Thoracic aorta (tissue), 2 donors: ENCODE measurements at regions not wholly inside any gene's neighbourhood (a gene's known extent, or its start where the extent isn't known, plus 50 kb on each side); places are given as distances from the start of the nearest gene placed in this dataset.

Experiments
- ATAC-seq: fragments of 150-250 bp; one replicate; pipeline ENCODE4 v1.8.0; 2017; ENCODE audit warnings: low read depth; ENCODE audit not compliant: insufficient number of reproducible peaks, low FRiP score
- DNase-seq: peaks from one replicate; pipeline ENCODE4 v3.0.0-alpha.2; 2020; ENCODE audit warnings: low spot score
- H3K27ac ChIP-seq, 2 donors: fragments of 200-600 bp; sonication (generic); 1 replicate in 1 of 2; 2 replicates in 1 of 2; pipeline ENCODE4 v1.5.1; 2016; ENCODE audit warnings: mild to moderate bottlenecking in 2 of 2, moderate library complexity in 2 of 2
- H3K27me3 ChIP-seq: fragments of 200-600 bp; sonication (generic); replicated peaks from 2 replicates; pipeline ENCODE4 v1.6.0; 2016; ENCODE audit warnings: mild to moderate bottlenecking; ENCODE audit not compliant: insufficient read depth
- H3K36me3 ChIP-seq: fragments of 200-600 bp; sonication (generic); one replicate; pipeline ENCODE4 v1.5.1; 2016
- H3K4me1 ChIP-seq, 2 donors: fragments of 200-600 bp; sonication (generic); 1 replicate in 1 of 2; 2 replicates in 1 of 2; pipeline versions ENCODE4 v1.5.1 to v1.6.0; 2016; ENCODE audit warnings: low read depth in 2 of 2, mild to moderate bottlenecking in 1 of 2; ENCODE audit not compliant: control insufficient read depth in 1 of 2
- H3K4me3 ChIP-seq: fragments of 200-600 bp; sonication (generic); 2 replicates; pipeline ENCODE4 v1.5.1; 2016; ENCODE audit warnings: mild to moderate bottlenecking
- H3K9me3 ChIP-seq: fragments of 200-600 bp; sonication (generic); 2 replicates; pipeline ENCODE4 v1.5.1; 2016
- TF ChIP-seq, protein P1 (sequence below): fragments of 200-600 bp; sonication (generic); IDR thresholded peaks from one replicate; pipeline ENCODE4 v1.5.1; 2019; ENCODE audit warnings: antibody characterized with exemption

DNA sequence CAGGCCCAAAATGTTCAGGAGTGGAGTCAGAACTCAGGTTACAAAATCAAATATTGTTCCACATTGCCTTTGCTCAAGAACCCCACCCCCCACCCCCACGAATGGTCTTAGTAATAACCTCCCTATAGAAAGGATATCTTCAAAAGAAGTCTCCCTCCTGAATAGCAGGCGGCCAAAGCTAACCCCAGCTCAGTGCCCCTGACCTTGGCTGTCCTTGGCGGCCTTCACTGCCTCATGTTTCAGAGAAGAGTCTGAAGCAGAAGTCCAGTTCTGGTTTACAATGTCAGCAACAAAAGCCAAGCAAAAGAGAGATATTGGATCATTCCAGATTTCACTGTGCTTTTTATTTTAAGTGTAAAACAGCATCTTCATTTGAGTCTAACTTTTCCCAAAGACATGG lies 476.5 kb upstream of the NRP1 start:
- no peaks in the 10 kb centered on the region for H3K4me1 ChIP-seq
- no peak overlapping the region for H3K27ac ChIP-seq
- no peak overlapping the region for H3K4me3 ChIP-seq
- TF ChIP-seq, protein P1, sequence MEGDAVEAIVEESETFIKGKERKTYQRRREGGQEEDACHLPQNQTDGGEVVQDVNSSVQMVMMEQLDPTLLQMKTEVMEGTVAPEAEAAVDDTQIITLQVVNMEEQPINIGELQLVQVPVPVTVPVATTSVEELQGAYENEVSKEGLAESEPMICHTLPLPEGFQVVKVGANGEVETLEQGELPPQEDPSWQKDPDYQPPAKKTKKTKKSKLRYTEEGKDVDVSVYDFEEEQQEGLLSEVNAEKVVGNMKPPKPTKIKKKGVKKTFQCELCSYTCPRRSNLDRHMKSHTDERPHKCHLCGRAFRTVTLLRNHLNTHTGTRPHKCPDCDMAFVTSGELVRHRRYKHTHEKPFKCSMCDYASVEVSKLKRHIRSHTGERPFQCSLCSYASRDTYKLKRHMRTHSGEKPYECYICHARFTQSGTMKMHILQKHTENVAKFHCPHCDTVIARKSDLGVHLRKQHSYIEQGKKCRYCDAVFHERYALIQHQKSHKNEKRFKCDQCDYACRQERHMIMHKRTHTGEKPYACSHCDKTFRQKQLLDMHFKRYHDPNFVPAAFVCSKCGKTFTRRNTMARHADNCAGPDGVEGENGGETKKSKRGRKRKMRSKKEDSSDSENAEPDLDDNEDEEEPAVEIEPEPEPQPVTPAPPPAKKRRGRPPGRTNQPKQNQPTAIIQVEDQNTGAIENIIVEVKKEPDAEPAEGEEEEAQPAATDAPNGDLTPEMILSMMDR = no peak
- no peaks in the 10 kb centered on the region for H3K27me3 ChIP-seq
- ATAC-seq = no peak
- no peaks in the 10 kb centered on the region for H3K9me3 ChIP-seq
- no peak for DNase-seq
- no peaks in the 10 kb centered on the region for H3K36me3 ChIP-seq

DNA sequence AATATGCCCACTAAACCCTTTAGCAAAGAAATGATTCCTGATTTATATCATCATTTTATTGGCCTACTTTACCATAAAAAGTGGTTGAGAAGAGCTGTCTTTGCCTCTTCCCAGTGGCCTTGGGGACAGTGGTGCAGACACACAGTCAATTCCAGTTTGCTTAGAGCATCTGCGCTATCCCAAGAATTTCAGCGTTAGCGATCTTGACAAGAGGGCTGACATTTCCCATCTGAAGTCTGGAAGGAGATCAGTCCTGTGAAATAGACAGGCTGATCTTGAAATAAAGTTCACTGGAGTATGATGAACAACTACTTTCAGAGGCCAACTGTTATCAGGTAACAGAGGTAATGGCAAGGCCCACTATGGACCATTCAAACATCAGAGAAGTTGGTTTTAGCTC lies 475.3 kb upstream of the NRP1 start:
- H3K27me3 ChIP-seq = no peaks in the 10 kb centered on the region
- no peaks in the 10 kb centered on the region for H3K4me1 ChIP-seq
- TF ChIP-seq, protein P1 = no peak
- H3K27ac ChIP-seq = no peak overlapping the region
- H3K9me3 ChIP-seq = no peaks in the 10 kb centered on the region
- no peaks in the 10 kb centered on the region for H3K36me3 ChIP-seq
- no peak overlapping the region for H3K4me3 ChIP-seq
- DNase-seq (no peak), ATAC-seq (no peak)

DNA sequence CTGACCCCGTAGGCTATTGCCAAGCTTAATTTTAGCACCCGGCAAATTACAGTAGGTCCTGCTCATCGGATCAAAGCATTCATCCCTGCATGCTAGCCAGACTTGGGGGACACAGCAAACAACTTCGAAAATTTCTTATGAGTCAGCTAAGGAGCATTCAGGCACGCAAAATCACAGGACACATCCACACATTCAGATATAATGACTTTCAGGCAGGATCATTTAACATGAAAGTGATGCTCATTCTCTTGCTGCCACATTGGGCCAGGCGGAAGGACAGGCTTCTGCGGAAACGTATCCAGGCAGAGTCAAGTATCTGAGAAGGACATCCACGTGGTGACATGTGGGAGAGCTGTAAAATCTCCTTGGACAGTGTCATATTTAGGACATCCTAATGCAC lies 474.0 kb upstream of the NRP1 start:
- TF ChIP-seq, protein P1 = no peak

DNA sequence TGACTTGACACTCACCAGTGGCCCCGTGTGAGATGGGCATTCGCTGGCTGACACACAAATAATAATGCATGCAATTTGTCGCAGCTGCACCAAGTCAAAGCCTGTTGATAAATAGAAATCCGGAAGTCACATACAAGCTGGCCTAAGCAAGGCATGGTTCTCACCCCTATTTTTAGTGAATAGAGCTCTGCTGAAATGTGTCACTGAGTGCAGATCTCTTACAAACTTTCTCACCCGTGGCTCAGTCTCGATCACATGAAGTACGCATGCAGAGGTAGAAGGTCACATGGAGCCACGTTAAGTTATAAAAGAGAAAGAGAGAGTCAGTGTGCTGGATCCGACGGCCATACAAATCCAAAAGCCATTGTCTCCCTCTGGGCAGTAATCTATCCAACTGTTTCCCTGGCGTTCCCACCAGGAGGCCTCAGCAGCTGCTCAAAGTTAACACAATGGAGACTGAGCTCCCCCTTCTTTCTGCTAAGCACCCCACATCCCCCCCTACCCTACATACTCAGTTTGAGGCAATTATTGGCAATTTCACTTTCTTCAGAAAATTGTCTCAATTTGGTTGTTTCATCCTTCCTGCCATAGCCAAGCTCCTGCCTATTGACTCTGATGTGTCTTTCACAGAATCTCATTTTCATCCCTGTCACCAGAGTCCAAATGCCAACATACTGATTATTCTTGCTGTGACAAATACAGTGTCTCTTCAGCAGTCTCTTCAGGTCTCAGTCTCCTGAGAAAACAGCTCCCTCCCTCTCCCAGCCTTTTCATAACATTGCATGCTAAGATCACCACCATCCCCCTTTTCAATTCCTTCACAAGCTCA lies 473.3 kb upstream of the NRP1 start:
- no peaks in the 10 kb centered on the region for H3K4me1 ChIP-seq
- ATAC-seq (no peak), DNase-seq (no peak)
- H3K4me3 ChIP-seq = no peak overlapping the region
- no peaks in the 10 kb centered on the region for H3K27me3 ChIP-seq
- H3K9me3 ChIP-seq = no peaks in the 10 kb centered on the region
- TF ChIP-seq, protein P1 = no peak
- no peaks in the 10 kb centered on the region for H3K36me3 ChIP-seq
- H3K27ac ChIP-seq = no peak overlapping the region

More for the DNA sequence above, 474.0 kb upstream of the NRP1 start:
- H3K27me3 ChIP-seq = no peaks in the 10 kb centered on the region
- H3K4me1 ChIP-seq = no peaks in the 10 kb centered on the region
- no peak overlapping the region for H3K4me3 ChIP-seq
- DNase-seq = no peak
- ATAC-seq = no peak
- H3K9me3 ChIP-seq = no peaks in the 10 kb centered on the region
- no peak overlapping the region for H3K27ac ChIP-seq
- H3K36me3 ChIP-seq = no peaks in the 10 kb centered on the region

DNA sequence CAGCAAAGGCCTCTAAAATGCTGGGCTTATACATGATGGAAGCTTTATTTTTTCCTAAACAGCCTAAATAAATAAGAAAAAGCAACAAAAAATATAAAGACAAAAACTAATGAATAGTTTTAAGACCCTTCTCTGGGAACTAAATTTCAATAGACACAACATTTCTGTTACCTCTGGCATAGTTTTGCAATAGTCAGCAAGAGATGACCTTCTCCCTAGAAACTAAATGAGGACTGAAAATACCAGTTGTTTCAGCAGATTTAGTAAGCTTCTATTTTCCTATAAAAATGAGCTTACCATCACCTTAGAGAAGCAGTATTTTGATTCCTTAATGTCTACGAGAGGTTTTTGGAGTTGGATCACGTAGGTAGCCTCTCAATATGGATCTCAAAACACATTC lies 471.4 kb upstream of the NRP1 start:
- peaks cover 0 to under 1% of the 10 kb centered on the region in 2 donors for H3K4me1 ChIP-seq
- TF ChIP-seq, protein P1 = no peak
- H3K27ac ChIP-seq = no peak overlapping the region
- DNase-seq (no peak), ATAC-seq (no peak)
- H3K27me3 ChIP-seq = no peaks in the 10 kb centered on the region
- no peaks in the 10 kb centered on the region for H3K36me3 ChIP-seq
- no peak overlapping the region for H3K4me3 ChIP-seq
- H3K9me3 ChIP-seq = no peaks in the 10 kb centered on the region
